ENCODE measurements at regions not wholly inside any gene's neighbourhood (a gene's known extent, or its start where the extent isn't known, plus 50 kb on each side); places are given as distances from the start of the nearest gene placed in this dataset.

DNA sequence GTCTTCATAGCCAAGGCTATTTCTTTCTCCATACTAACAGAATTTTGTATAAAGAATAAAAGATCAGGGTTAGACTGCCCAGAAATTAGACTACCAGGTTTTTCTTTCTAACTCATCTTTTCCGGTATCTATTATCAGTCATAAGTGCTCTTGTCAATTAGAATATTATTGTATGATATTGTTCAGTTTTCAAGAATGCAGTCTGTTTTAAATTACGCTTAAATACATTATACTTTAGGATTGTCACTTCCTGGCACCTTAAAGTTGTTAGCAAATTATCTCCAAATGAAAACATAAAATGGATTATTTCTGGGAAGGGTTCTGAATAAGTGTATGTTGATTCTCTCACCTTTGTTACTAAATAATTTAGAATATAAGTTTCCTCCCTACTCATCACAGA lies 497.2 kb downstream of the IGSF11 start:
- TF ChIP-seq GATA2 (IDR thresholded peaks at IDR 0.05; ENCODE audit: low read depth, low read length): no peak
- TF ChIP-seq GATA3 (IDR thresholded peaks at IDR 0.05; ENCODE audit: low read depth, low read length): no peak
